DND-41 (cell line): ENCODE measurements at regions not wholly inside any gene's neighbourhood (a gene's known extent, or its start where the extent isn't known, plus 50 kb on each side); places are given as distances from the start of the nearest gene placed in this dataset.

ENCODE experiments used
- CTCF ChIP-seq: IDR thresholded peaks from 2 replicates; pipeline ENCODE4 v1.5.1; 2012; ENCODE audit warnings: borderline replicate concordance, low read length, moderate library complexity, mild to moderate bottlenecking; ENCODE audit not compliant: poor library complexity, severe bottlenecking; ENCODE audit errors: extremely low read depth
- EZH2 ChIP-seq: IDR thresholded peaks from 3 replicates; pipeline ENCODE4 v1.6.1; 2012; ENCODE audit warnings: borderline replicate concordance, low read depth, mild to moderate bottlenecking, moderate library complexity, low read length, inconsistent platforms; ENCODE audit not compliant: severe bottlenecking

GRCh38 chr18:68024716-68025115, 508.2 kb upstream of the DSEL start:
- no peak for TF ChIP-seq CTCF
- TF ChIP-seq EZH2: no peak
